ENCODE measurements at regions not wholly inside any gene's neighbourhood (a gene's known extent, or its start where the extent isn't known, plus 50 kb on each side); places are given as distances from the start of the nearest gene placed in this dataset.

DNA sequence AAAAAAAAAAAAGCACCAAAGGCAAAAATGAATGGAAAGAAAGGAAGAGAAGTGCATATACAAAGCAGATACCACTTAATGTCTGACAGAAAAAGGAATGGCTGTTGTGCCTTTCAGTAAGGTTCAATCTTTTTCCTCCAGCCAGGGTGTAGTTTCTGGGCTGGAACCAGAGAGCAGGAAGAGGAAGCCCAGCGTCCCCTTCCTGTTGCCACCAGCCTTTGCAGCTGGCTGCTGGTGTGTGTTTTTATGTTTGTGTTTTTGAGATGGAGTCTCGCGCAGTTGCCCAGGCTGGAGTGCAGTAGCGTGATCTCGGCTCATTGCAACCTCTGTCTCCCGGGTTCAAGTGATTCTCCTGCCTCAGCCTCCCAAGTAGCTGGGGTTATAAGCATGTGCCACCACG is 64.6 kb upstream of the LTA4H start:
- no peaks in the 10 kb centered on the region for H3F3A ChIP-seq (replicated peaks; ENCODE audit: insufficient read depth)
- H3K4me2 ChIP-seq, result no peak overlapping the region
- no peaks in the 10 kb centered on the region for H3K79me2 ChIP-seq (ENCODE audit: insufficient read depth)
- no peaks in the 10 kb centered on the region for H3K4me1 ChIP-seq (ENCODE audit: control insufficient read depth in 1 of 2, insufficient read depth in 2 of 2, low read depth in 1 of 2, low read length in 1 of 2)
- no peaks in the 10 kb centered on the region for H3K9me3 ChIP-seq
- H4K20me1 ChIP-seq (ENCODE audit: insufficient read depth), result no peaks in the 10 kb centered on the region
- no peaks in the 10 kb centered on the region for H3K36me3 ChIP-seq (replicated peaks in 1 of 2; ENCODE audit: control insufficient read depth in 1 of 2, insufficient read depth in 2 of 2, low read length in 1 of 2)
- H3K9me2 ChIP-seq, result no peaks in the 10 kb centered on the region
- 91% methylated on average over 7 of the region's 7 CpGs for WGBS (ENCODE audit: low lambda C conversion rate)
- H3K4me3 ChIP-seq (ENCODE audit: low read depth in 2 of 2, low read length in 1 of 2), result no peak overlapping the region
- H3K9ac ChIP-seq, result no peak overlapping the region
- no peak overlapping the region for H2AFZ ChIP-seq (ENCODE audit: low read depth)
- no peaks in the 10 kb centered on the region for H3K27me3 ChIP-seq (ENCODE audit: insufficient read depth)
- no peak for DNase-seq
- POLR2A ChIA-PET, result no interaction called here
- no peak overlapping the region for H3K27ac ChIP-seq (ENCODE audit: low read depth in 2 of 2, low read length in 1 of 2)
- TF ChIP-seq JUND (IDR thresholded peaks at IDR 0.05) (no peak), TEAD4 (IDR thresholded peaks at IDR 0.05; ENCODE audit: borderline replicate concordance, insufficient read depth) (no peak), YY1 (IDR thresholded peaks at IDR 0.05; ENCODE audit: low read depth) (no peak), FOXM1 (IDR thresholded peaks at IDR 0.05; ENCODE audit: low read depth) (no peak), NFIC (IDR thresholded peaks at IDR 0.05; ENCODE audit: borderline replicate concordance) (no peak), EP300 (IDR thresholded peaks at IDR 0.05; ENCODE audit: borderline replicate concordance in 1 of 2, low read depth in 1 of 2, low read length in 1 of 2) (no peak), RAD21 (IDR thresholded peaks at IDR 0.05; ENCODE audit: low read length) (no peak), GABPA (IDR thresholded peaks at IDR 0.05; ENCODE audit: low read depth) (no peak), MXI1 (IDR thresholded peaks at IDR 0.05; ENCODE audit: low read depth, low read length) (no peak), USF1 (IDR thresholded peaks at IDR 0.05; ENCODE audit: borderline replicate concordance, low read depth) (no peak), SMC3 (IDR thresholded peaks at IDR 0.05; ENCODE audit: low read depth, low read length) (no peak), FOXJ3 (CRISPR knock-in tag; IDR thresholded peaks at IDR 0.05) (no peak), PBX3 (IDR thresholded peaks at IDR 0.05) (no peak), MEF2A (IDR thresholded peaks at IDR 0.05; ENCODE audit: borderline replicate concordance, low read depth) (no peak), RCOR1 (IDR thresholded peaks at IDR 0.05; ENCODE audit: low read length) (no peak), SIN3A (IDR thresholded peaks at IDR 0.05; ENCODE audit: borderline replicate concordance, low read depth, low read length) (no peak), FOSL2 (IDR thresholded peaks at IDR 0.05; ENCODE audit: borderline replicate concordance, low read depth) (no peak)
- TF ChIP-seq, protein P1, sequence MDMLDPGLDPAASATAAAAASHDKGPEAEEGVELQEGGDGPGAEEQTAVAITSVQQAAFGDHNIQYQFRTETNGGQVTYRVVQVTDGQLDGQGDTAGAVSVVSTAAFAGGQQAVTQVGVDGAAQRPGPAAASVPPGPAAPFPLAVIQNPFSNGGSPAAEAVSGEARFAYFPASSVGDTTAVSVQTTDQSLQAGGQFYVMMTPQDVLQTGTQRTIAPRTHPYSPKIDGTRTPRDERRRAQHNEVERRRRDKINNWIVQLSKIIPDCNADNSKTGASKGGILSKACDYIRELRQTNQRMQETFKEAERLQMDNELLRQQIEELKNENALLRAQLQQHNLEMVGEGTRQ (IDR thresholded peaks at IDR 0.05; ENCODE audit: borderline replicate concordance, low read depth, low read length), result no peak
- TF ChIP-seq, protein P2, sequence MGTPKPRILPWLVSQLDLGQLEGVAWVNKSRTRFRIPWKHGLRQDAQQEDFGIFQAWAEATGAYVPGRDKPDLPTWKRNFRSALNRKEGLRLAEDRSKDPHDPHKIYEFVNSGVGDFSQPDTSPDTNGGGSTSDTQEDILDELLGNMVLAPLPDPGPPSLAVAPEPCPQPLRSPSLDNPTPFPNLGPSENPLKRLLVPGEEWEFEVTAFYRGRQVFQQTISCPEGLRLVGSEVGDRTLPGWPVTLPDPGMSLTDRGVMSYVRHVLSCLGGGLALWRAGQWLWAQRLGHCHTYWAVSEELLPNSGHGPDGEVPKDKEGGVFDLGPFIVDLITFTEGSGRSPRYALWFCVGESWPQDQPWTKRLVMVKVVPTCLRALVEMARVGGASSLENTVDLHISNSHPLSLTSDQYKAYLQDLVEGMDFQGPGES (IDR thresholded peaks at IDR 0.05; ENCODE audit: low read depth, low read length), result no peak
- TF ChIP-seq, protein P3, sequence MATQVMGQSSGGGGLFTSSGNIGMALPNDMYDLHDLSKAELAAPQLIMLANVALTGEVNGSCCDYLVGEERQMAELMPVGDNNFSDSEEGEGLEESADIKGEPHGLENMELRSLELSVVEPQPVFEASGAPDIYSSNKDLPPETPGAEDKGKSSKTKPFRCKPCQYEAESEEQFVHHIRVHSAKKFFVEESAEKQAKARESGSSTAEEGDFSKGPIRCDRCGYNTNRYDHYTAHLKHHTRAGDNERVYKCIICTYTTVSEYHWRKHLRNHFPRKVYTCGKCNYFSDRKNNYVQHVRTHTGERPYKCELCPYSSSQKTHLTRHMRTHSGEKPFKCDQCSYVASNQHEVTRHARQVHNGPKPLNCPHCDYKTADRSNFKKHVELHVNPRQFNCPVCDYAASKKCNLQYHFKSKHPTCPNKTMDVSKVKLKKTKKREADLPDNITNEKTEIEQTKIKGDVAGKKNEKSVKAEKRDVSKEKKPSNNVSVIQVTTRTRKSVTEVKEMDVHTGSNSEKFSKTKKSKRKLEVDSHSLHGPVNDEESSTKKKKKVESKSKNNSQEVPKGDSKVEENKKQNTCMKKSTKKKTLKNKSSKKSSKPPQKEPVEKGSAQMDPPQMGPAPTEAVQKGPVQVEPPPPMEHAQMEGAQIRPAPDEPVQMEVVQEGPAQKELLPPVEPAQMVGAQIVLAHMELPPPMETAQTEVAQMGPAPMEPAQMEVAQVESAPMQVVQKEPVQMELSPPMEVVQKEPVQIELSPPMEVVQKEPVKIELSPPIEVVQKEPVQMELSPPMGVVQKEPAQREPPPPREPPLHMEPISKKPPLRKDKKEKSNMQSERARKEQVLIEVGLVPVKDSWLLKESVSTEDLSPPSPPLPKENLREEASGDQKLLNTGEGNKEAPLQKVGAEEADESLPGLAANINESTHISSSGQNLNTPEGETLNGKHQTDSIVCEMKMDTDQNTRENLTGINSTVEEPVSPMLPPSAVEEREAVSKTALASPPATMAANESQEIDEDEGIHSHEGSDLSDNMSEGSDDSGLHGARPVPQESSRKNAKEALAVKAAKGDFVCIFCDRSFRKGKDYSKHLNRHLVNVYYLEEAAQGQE (IDR thresholded peaks at IDR 0.05; ENCODE audit: low read depth, low read length), result no peak
- CTCF ChIA-PET, result no interaction called here
